Testis (tissue), 2 donors: ENCODE measurements at regions not wholly inside any gene's neighbourhood (a gene's known extent, or its start where the extent isn't known, plus 50 kb on each side); places are given as distances from the start of the nearest gene placed in this dataset.

Source experiments
- DNase-seq: peaks from one replicate; pipeline ENCODE4 v3.0.0-alpha.2; 2019
- H3K27ac ChIP-seq, 2 donors: fragments of 200-600 bp; sonication (generic); one replicate each; pipeline ENCODE4 v1.5.1; 2019
- H3K27me3 ChIP-seq: fragments of 200-600 bp; sonication (generic); one replicate; pipeline ENCODE4 v1.5.1; 2019
- H3K36me3 ChIP-seq: fragments of 200-600 bp; sonication (generic); one replicate; pipeline ENCODE4 v1.5.1; 2017; ENCODE audit warnings: low read depth; ENCODE audit errors: missing control alignments
- H3K4me1 ChIP-seq: fragments of 200-600 bp; sonication (generic); one replicate; pipeline ENCODE4 v1.5.1; 2019
- H3K4me3 ChIP-seq, 2 donors: fragments of 200-600 bp; sonication (generic); one replicate each; pipeline ENCODE4 v1.5.1; 2017 to 2019
- H3K9me3 ChIP-seq: fragments of 200-600 bp; sonication (generic); one replicate; pipeline ENCODE4 v1.5.1; 2017
- POLR2A ChIP-seq: fragments of 450-650 bp; IDR thresholded peaks from one replicate; pipeline ENCODE4 v1.6.1; 2017; ENCODE audit warnings: antibody characterized with exemption, mild to moderate bottlenecking, moderate library complexity
- WGBS, 2 donors: methylation state at CpG; one replicate each; pipeline ENCODE4 v1.1.5; 2018; 5-methylcytosine and 5-hydroxymethylcytosine counted together
- intact Hi-C: fragments of 100-400 bp; cut with DNase I; formaldehyde crosslinking; loops from one replicate; pipeline ENCODE4 v1.15.1; 2023; ENCODE audit warnings: low total_unique reads
- TF ChIP-seq, protein P1 (sequence below), 3 experiments: fragments of 450-650 bp in 2 of 3; fragments of 200-600 bp in 1 of 3; sonication (generic) in 1 of 3; IDR thresholded peaks; one replicate each; pipeline ENCODE4 v1.5.1; 2016 to 2019; ENCODE audit warnings: antibody characterized with exemption in 3 of 3, mild to moderate bottlenecking in 2 of 3, moderate library complexity in 1 of 3

- H3K36me3 ChIP-seq, result no peaks in the 10 kb centered on the region
- WGBS, 2 donors, result 65 to 70% methylated on average over 24 of the region's 24 CpGs
- intact Hi-C loops, result no loop called here
- no peaks in the 10 kb centered on the region for H3K27me3 ChIP-seq
- no peaks in the 10 kb centered on the region for H3K9me3 ChIP-seq
- no peak overlapping the region for H3K27ac ChIP-seq
- no peak overlapping the region for H3K4me3 ChIP-seq
- no peak for DNase-seq
- no peaks in the 10 kb centered on the region for H3K4me1 ChIP-seq
- TF ChIP-seq, protein P1, sequence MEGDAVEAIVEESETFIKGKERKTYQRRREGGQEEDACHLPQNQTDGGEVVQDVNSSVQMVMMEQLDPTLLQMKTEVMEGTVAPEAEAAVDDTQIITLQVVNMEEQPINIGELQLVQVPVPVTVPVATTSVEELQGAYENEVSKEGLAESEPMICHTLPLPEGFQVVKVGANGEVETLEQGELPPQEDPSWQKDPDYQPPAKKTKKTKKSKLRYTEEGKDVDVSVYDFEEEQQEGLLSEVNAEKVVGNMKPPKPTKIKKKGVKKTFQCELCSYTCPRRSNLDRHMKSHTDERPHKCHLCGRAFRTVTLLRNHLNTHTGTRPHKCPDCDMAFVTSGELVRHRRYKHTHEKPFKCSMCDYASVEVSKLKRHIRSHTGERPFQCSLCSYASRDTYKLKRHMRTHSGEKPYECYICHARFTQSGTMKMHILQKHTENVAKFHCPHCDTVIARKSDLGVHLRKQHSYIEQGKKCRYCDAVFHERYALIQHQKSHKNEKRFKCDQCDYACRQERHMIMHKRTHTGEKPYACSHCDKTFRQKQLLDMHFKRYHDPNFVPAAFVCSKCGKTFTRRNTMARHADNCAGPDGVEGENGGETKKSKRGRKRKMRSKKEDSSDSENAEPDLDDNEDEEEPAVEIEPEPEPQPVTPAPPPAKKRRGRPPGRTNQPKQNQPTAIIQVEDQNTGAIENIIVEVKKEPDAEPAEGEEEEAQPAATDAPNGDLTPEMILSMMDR (IDR thresholded peaks at IDR 0.05), result no peak
- TF ChIP-seq POLR2A, result no peak
Measured at GRCh38 chr18:73756256-73757091, 391.2 kb downstream of the FBXO15 start.

DNA sequence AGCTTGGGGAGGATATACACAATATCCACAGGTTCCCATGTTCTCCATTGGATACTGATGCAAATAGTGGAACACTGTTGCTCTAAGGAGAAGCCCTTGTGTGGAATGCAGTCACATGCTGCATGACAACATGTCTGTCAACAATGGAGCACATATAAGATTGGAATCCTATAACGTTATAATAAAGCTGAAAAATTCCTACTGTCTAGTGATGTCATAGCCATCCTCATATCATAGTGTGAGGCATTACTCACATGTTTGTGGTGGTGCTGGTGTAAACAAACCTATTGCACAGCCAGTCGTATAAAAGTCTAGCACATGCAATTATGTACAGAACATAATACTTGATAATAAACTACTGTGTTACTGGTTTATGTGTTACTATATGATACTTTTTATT, 394.7 kb downstream of the FBXO15 start:
- Histone ChIP-seq H3K4me1 (no peaks in the 10 kb centered on the region), H3K36me3 (no peaks in the 10 kb centered on the region), H3K27me3 (no peaks in the 10 kb centered on the region), H3K9me3 (no peaks in the 10 kb centered on the region), H3K27ac (no peak overlapping the region), H3K4me3 (no peak overlapping the region)
- DNase-seq, result no peak
- TF ChIP-seq, protein P1 (IDR thresholded peaks at IDR 0.05), result no peak
- no peak for TF ChIP-seq POLR2A
- WGBS, 2 donors, result 72 to 80% methylated on average over 2 of the region's 2 CpGs
- intact Hi-C loops, result no loop called here

DNA sequence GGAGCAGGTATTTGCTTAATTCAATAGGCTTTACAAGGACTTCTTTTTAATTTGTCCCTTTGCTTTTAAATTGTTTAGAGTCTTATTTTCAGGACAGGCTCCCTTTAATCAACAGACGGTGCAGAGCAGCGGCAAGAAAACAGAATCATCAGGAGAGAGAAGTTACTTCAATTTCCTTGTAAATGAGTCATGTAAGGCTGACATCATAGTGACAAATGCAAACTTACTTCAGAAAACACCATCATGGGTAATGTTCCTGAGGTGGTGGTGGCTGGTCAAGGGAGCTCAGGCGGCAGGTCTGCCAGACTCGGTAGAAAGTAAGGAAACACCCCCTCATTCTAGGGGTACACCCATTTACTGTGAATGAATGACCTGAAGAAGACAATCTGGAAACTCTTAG, 395.1 kb downstream of the FBXO15 start:
- Histone ChIP-seq H3K27me3 (no peaks in the 10 kb centered on the region), H3K27ac (no peak overlapping the region), H3K9me3 (no peaks in the 10 kb centered on the region), H3K4me3 (no peak overlapping the region), H3K4me1 (no peaks in the 10 kb centered on the region), H3K36me3 (no peaks in the 10 kb centered on the region)
- DNase-seq, result no peak
- no peak for TF ChIP-seq POLR2A
- TF ChIP-seq, protein P1 (IDR thresholded peaks at IDR 0.05), result no peak
- 83 to 84% methylated on average over 4 of the region's 4 CpGs for WGBS, 2 donors
- intact Hi-C loops, result no loop called here

DNA sequence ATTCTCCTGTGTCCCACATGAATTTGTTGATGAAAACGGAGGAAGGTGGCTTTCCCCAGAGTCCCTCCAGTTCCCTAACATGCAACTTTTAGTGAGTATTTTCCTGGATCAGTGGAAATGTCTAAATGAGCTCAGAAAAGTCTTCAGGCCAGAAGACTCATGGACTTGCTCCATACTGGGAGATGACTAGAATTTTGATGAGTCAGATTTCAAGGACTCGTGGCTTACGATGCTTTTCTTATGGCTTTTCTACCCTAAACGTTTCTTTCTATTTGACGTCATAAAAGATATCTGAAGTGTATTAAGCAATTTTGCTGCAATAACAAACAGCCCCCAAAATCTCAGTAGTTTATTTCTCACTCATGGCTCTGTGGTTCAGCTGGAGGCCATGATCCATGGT, 397.6 kb downstream of the FBXO15 start:
- Histone ChIP-seq H3K27ac (no peak overlapping the region), H3K36me3 (no peaks in the 10 kb centered on the region), H3K4me1 (no peaks in the 10 kb centered on the region), H3K4me3 (no peak overlapping the region), H3K9me3 (no peaks in the 10 kb centered on the region), H3K27me3 (no peaks in the 10 kb centered on the region)
- TF ChIP-seq POLR2A, result no peak
- TF ChIP-seq, protein P1 (IDR thresholded peaks at IDR 0.05), result no peak
- intact Hi-C loops, result no loop called here
- no peak for DNase-seq
- WGBS, 2 donors, result 93 to 94% methylated on average over 5 of the region's 5 CpGs

GRCh38 chr18:73749304-73749703, 398.3 kb downstream of the FBXO15 start:
- H3K27ac ChIP-seq, result no peak overlapping the region
- no peak overlapping the region for H3K4me3 ChIP-seq
- H3K9me3 ChIP-seq, result no peaks in the 10 kb centered on the region
- intact Hi-C loops, result no loop called here
- no peaks in the 10 kb centered on the region for H3K36me3 ChIP-seq
- H3K27me3 ChIP-seq, result no peaks in the 10 kb centered on the region
- no peak for TF ChIP-seq POLR2A
- TF ChIP-seq, protein P1 (IDR thresholded peaks at IDR 0.05), result no peak
- 80 to 84% methylated on average over 2 of the region's 2 CpGs for WGBS, 2 donors
- DNase-seq, result no peak
- no peaks in the 10 kb centered on the region for H3K4me1 ChIP-seq
